SU-DHL-6 (cell line): ENCODE measurements at regions not wholly inside any gene's neighbourhood (a gene's known extent, or its start where the extent isn't known, plus 50 kb on each side); places are given as distances from the start of the nearest gene placed in this dataset.

Experiments
- H2AFZ ChIP-seq: fragments of 200-600 bp; sonication (generic); 2 replicates; pipeline ENCODE4 v1.6.1; 2014; ENCODE audit warnings: low read depth, mild to moderate bottlenecking, moderate library complexity, mixed read lengths, antibody characterized with exemption, low read length; ENCODE audit not compliant: severe bottlenecking
- H3F3A ChIP-seq: fragments of 200-600 bp; shearing (Covaris generic); 2 replicates; pipeline ENCODE4 v1.6.0; 2016; ENCODE audit warnings: antibody characterized with exemption, mild to moderate bottlenecking; ENCODE audit not compliant: insufficient read depth
- H3K27ac ChIP-seq: fragments of 200-600 bp; sonication (generic); 2 replicates; pipeline ENCODE4 v1.5.1; 2016; ENCODE audit warnings: low read depth, mild to moderate bottlenecking, low read length, moderate library complexity, mixed read lengths
- H3K27me3 ChIP-seq: fragments of 200-600 bp; sonication (generic), shearing (Covaris generic); 2 replicates; pipeline ENCODE4 v1.6.0; 2014; ENCODE audit warnings: mild to moderate bottlenecking, low read length
- H3K36me3 ChIP-seq: fragments of 200-600 bp; sonication (generic); 2 replicates; pipeline ENCODE4 v1.6.1; 2014; ENCODE audit warnings: mild to moderate bottlenecking, low read length, mixed read lengths
- H3K4me2 ChIP-seq: fragments of 300-600, 200-600 bp; shearing (Covaris generic), sonication (generic); 2 replicates; pipeline ENCODE4 v1.6.0; 2014; ENCODE audit warnings: low read length, low read depth, mild to moderate bottlenecking; ENCODE audit not compliant: poor library complexity, severe bottlenecking
- H3K4me3 ChIP-seq: fragments of 200-600 bp; sonication (generic); 2 replicates; pipeline ENCODE4 v1.5.1; 2014; ENCODE audit warnings: antibody characterized with exemption, low read length, mild to moderate bottlenecking, mixed read lengths; ENCODE audit not compliant: insufficient read depth, poor library complexity, severe bottlenecking
- H3K79me2 ChIP-seq: fragments of 200-600 bp; sonication (generic); 2 replicates; pipeline ENCODE4 v1.6.1; 2014; ENCODE audit warnings: mild to moderate bottlenecking, low read length, moderate library complexity; ENCODE audit not compliant: insufficient read depth
- H3K9ac ChIP-seq: fragments of 200-600 bp; sonication (generic); 2 replicates; pipeline ENCODE4 v1.7.0; 2014; ENCODE audit warnings: mild to moderate bottlenecking, low read length
- H3K9me2 ChIP-seq: fragments of 200-600 bp; sonication (generic); replicated peaks from 2 replicates; pipeline ENCODE4 v1.6.1; 2014; ENCODE audit warnings: low read length; ENCODE audit not compliant: insufficient read depth
- H3K9me3 ChIP-seq: fragments of 200-600 bp; sonication (generic); 2 replicates; pipeline ENCODE4 v1.6.1; 2014; ENCODE audit warnings: low read length, mixed read lengths; ENCODE audit not compliant: insufficient read depth
- H4K20me1 ChIP-seq: fragments of 200-600 bp; sonication (generic); 2 replicates; pipeline ENCODE4 v1.6.1; 2014; ENCODE audit warnings: low read depth, mild to moderate bottlenecking, antibody characterized with exemption, low read length, moderate library complexity, mixed read lengths
- CTCF ChIP-seq: fragments of 200-600 bp; sonication (generic); IDR thresholded peaks from one replicate; pipeline ENCODE4 v1.5.1; 2017; ENCODE audit warnings: antibody characterized with exemption, mild to moderate bottlenecking, low read length, moderate library complexity; ENCODE audit not compliant: insufficient read depth, poor library complexity, severe bottlenecking
- EZH2phosphoT487 ChIP-seq: fragments of 200-600 bp; sonication (generic), shearing (Covaris generic); conservative IDR thresholded peaks from 2 replicates; pipeline ENCODE4 v1.6.1; 2018; ENCODE audit warnings: mild to moderate bottlenecking, antibody characterized with exemption, low read length, moderate library complexity, mixed read lengths

- TF ChIP-seq CTCF, result no peak
- TF ChIP-seq EZH2phosphoT487, result no peak
- H3K36me3 ChIP-seq, result no peaks in the 10 kb centered on the region
- H3K9me3 ChIP-seq, result no peaks in the 10 kb centered on the region
- H3K4me2 ChIP-seq, result no peak overlapping the region
- no peak overlapping the region for H3K9ac ChIP-seq
- no peak overlapping the region for H3K4me3 ChIP-seq
- H3K9me2 ChIP-seq, result no peaks in the 10 kb centered on the region
- H3K79me2 ChIP-seq, result no peaks in the 10 kb centered on the region
- no peaks in the 10 kb centered on the region for H3F3A ChIP-seq
- H3K27me3 ChIP-seq, result no peaks in the 10 kb centered on the region
- H2AFZ ChIP-seq, result no peak overlapping the region
- H4K20me1 ChIP-seq, result no peaks in the 10 kb centered on the region
- no peak overlapping the region for H3K27ac ChIP-seq
These were observed 289.1 kb upstream of the MCTP2 start for GRCh38 chr15:93942269-93942694.

GRCh38 chr15:93941697-93942096 lies 289.7 kb upstream of the MCTP2 start:
- Histone ChIP-seq H3K9ac (no peak overlapping the region), H2AFZ (no peak overlapping the region), H3F3A (no peaks in the 10 kb centered on the region), H3K27ac (no peak overlapping the region), H3K9me2 (no peaks in the 10 kb centered on the region), H3K79me2 (no peaks in the 10 kb centered on the region), H4K20me1 (no peaks in the 10 kb centered on the region), H3K27me3 (no peaks in the 10 kb centered on the region), H3K9me3 (no peaks in the 10 kb centered on the region), H3K4me2 (no peak overlapping the region), H3K36me3 (no peaks in the 10 kb centered on the region), H3K4me3 (no peak overlapping the region)
- TF ChIP-seq EZH2phosphoT487 (no peak), CTCF (no peak)

- H4K20me1 ChIP-seq, result no peaks in the 10 kb centered on the region
- no peak overlapping the region for H3K9ac ChIP-seq
- no peak overlapping the region for H3K4me3 ChIP-seq
- TF ChIP-seq CTCF, result no peak
- no peak for TF ChIP-seq EZH2phosphoT487
- no peak overlapping the region for H2AFZ ChIP-seq
- no peaks in the 10 kb centered on the region for H3F3A ChIP-seq
- H3K36me3 ChIP-seq, result no peaks in the 10 kb centered on the region
- H3K4me2 ChIP-seq, result no peak overlapping the region
- H3K9me2 ChIP-seq, result no peaks in the 10 kb centered on the region
- no peak overlapping the region for H3K27ac ChIP-seq
- H3K27me3 ChIP-seq, result no peaks in the 10 kb centered on the region
- no peaks in the 10 kb centered on the region for H3K79me2 ChIP-seq
- H3K9me3 ChIP-seq, result no peaks in the 10 kb centered on the region
These were observed 291.1 kb upstream of the MCTP2 start for GRCh38 chr15:93940226-93940625.
